Endothelial cell of umbilical vein (primary cell): ENCODE measurements at regions not wholly inside any gene's neighbourhood (a gene's known extent, or its start where the extent isn't known, plus 50 kb on each side); places are given as distances from the start of the nearest gene placed in this dataset.

Experiments used
- CTCF ChIP-seq, 2 donors: IDR thresholded peaks; 1 replicate in 1 of 2; 2 replicates in 1 of 2; pipeline ENCODE4 v1.5.1; 2011; ENCODE audit warnings: low read length in 2 of 2, mild to moderate bottlenecking in 2 of 2, moderate library complexity in 2 of 2, control low read depth in 1 of 2, inconsistent platforms in 1 of 2, low read depth in 1 of 2; ENCODE audit not compliant: insufficient read depth in 1 of 2; ENCODE audit errors: extremely low read depth in 1 of 2
- EZH2 ChIP-seq: IDR thresholded peaks from 2 replicates; pipeline ENCODE4 v1.6.1; 2012; ENCODE audit warnings: borderline replicate concordance, low read depth, mild to moderate bottlenecking, moderate library complexity, low read length, inconsistent platforms; ENCODE audit not compliant: severe bottlenecking
- FOS ChIP-seq: IDR thresholded peaks from 2 replicates; pipeline ENCODE4 v1.6.1; 2011; ENCODE audit warnings: mild to moderate bottlenecking, low read length, moderate library complexity, borderline replicate concordance; ENCODE audit not compliant: insufficient read depth
- GATA2 ChIP-seq: IDR thresholded peaks from 2 replicates; pipeline ENCODE4 v1.7.0; 2011; ENCODE audit warnings: low read depth, mild to moderate bottlenecking, moderate library complexity, mixed read lengths, low read length; ENCODE audit not compliant: insufficient read length, insufficient read depth
- POLR2A ChIP-seq: IDR thresholded peaks from 2 replicates; pipeline ENCODE4 v1.6.1; 2012; ENCODE audit warnings: low read depth, mild to moderate bottlenecking, control low read depth, low read length

DNA sequence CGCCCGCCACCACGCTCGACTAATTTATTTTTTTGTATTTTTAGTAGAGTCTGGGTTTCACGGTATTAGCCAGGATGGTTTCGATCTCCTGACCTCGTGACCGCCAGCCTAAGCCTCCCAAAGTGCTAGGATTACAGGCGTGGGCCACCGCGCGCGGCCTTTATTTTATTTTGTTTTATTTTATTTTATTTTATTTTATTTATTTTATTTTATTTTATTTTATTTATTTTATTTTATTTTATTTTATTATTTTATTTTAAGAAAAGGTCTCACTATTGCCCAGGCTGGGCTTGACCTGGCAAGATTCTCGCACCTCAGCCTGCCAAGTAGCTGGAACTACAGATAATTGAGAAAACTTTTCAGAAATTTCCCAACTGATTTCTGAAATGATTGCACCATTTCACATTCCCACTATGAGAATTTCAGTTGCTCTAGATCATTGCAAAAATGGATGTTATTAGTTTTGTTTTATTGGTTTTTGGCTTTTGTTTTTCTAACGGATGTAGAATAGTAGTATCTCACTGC is 358.3 kb downstream of the SLC6A15 start:
- no peak for TF ChIP-seq EZH2
- TF ChIP-seq CTCF (IDR thresholded peaks at IDR 0.05; ENCODE audit: extremely low read depth in 1 of 2, insufficient read depth in 1 of 2, low read depth in 1 of 2, low read length in 2 of 2): no peak
- no peak for TF ChIP-seq POLR2A
- TF ChIP-seq GATA2: no peak
- no peak for TF ChIP-seq FOS
